HFFc6 (cell line): ENCODE measurements at regions not wholly inside any gene's neighbourhood (a gene's known extent, or its start where the extent isn't known, plus 50 kb on each side); places are given as distances from the start of the nearest gene placed in this dataset.

Source experiments
- DNase-seq: peaks from one replicate; pipeline ENCODE4 v3.0.0-alpha.2; 2018
- H3K27ac Mint-ChIP-seq: 2 replicates; pipeline ENCODE4 v1.8.0; 2020; ENCODE audit warnings: mild to moderate bottlenecking, mixed read lengths
- H3K27me3 Mint-ChIP-seq: 2 replicates; pipeline ENCODE4 v1.8.0; 2021; ENCODE audit warnings: mild to moderate bottlenecking, moderate library complexity, mixed read lengths; ENCODE audit not compliant: insufficient read depth
- H3K36me3 Mint-ChIP-seq: 2 replicates; pipeline ENCODE4 v1.8.0; 2021; ENCODE audit warnings: low read depth, mixed read lengths
- H3K4me1 Mint-ChIP-seq: 2 replicates; pipeline ENCODE4 v1.8.0; 2020; ENCODE audit warnings: low read depth, mixed read lengths
- H3K4me3 Mint-ChIP-seq: 2 replicates; pipeline ENCODE4 v1.8.0; 2020; ENCODE audit warnings: mild to moderate bottlenecking, moderate library complexity, mixed read lengths
- H3K9me3 Mint-ChIP-seq: 2 replicates; pipeline ENCODE4 v1.8.0; 2020; ENCODE audit warnings: mild to moderate bottlenecking, mixed read lengths
- TF ChIP-seq, protein P1 (sequence below): fragments of 200-600 bp; sonication (generic); IDR thresholded peaks from 2 replicates; pipeline ENCODE4 v1.5.0; 2021; ENCODE audit warnings: antibody characterized with exemption, mild to moderate bottlenecking

DNA sequence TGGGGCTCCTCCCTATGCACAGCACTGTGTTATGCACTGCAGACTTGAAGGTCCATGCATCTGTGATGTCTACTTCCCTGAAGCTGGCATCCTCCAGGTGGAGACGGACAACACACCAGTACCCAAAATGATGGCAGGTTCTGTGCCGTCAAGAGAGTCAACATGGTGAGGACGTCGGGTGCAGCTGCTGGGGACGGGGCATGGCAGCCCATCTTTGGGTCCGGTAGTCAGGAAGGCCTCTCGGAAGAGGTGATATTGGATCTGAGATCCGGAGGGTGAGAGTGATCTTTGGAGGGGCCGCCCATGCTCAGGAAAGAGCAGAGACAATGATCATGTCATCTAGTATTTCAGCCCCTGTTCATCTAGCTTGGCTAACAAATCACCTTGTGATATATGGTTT lies 104.1 kb downstream of the RIPK4 start:
- H3K27ac Mint-ChIP-seq, result no peak overlapping the region
- H3K9me3 Mint-ChIP-seq, result no peaks in the 10 kb centered on the region
- peaks cover 22% of the 10 kb centered on the region for H3K4me1 Mint-ChIP-seq
- DNase-seq, result no peak
- H3K27me3 Mint-ChIP-seq, result peaks cover 26% of the 10 kb centered on the region
- H3K4me3 Mint-ChIP-seq, result no peak overlapping the region
- TF ChIP-seq, protein P1, sequence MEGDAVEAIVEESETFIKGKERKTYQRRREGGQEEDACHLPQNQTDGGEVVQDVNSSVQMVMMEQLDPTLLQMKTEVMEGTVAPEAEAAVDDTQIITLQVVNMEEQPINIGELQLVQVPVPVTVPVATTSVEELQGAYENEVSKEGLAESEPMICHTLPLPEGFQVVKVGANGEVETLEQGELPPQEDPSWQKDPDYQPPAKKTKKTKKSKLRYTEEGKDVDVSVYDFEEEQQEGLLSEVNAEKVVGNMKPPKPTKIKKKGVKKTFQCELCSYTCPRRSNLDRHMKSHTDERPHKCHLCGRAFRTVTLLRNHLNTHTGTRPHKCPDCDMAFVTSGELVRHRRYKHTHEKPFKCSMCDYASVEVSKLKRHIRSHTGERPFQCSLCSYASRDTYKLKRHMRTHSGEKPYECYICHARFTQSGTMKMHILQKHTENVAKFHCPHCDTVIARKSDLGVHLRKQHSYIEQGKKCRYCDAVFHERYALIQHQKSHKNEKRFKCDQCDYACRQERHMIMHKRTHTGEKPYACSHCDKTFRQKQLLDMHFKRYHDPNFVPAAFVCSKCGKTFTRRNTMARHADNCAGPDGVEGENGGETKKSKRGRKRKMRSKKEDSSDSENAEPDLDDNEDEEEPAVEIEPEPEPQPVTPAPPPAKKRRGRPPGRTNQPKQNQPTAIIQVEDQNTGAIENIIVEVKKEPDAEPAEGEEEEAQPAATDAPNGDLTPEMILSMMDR, result no peak
- no peaks in the 10 kb centered on the region; the same call in 1 of the 2 replicates for H3K36me3 Mint-ChIP-seq

DNA sequence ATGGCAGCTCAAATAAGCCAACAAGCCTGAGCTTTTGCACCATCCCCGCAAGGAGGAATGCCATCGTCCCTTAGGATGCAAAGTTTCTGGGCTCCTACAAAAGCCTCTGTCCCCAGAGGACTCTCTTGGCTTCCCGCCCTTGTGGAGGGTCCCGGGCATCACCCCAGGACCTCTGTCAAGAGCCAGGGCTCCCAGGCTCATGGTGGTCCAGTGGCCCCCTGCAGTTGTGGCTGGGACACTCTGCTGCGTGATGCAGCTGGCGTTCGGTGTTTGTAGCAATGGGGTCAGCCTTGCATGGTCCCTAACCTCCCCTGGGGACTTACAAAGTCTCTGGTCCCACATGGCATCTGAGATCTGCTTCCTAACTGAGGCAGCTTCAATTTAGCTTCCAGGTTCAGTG lies 104.7 kb downstream of the RIPK4 start:
- TF ChIP-seq, protein P1, result no peak
- peaks cover 22% of the 10 kb centered on the region for H3K4me1 Mint-ChIP-seq
- peaks cover 23% of the 10 kb centered on the region for H3K27me3 Mint-ChIP-seq
- H3K27ac Mint-ChIP-seq, result no peak overlapping the region
- H3K9me3 Mint-ChIP-seq, result no peaks in the 10 kb centered on the region
- no peak for DNase-seq
- no peaks in the 10 kb centered on the region; the same call in 1 of the 2 replicates for H3K36me3 Mint-ChIP-seq
- no peak overlapping the region for H3K4me3 Mint-ChIP-seq

DNA sequence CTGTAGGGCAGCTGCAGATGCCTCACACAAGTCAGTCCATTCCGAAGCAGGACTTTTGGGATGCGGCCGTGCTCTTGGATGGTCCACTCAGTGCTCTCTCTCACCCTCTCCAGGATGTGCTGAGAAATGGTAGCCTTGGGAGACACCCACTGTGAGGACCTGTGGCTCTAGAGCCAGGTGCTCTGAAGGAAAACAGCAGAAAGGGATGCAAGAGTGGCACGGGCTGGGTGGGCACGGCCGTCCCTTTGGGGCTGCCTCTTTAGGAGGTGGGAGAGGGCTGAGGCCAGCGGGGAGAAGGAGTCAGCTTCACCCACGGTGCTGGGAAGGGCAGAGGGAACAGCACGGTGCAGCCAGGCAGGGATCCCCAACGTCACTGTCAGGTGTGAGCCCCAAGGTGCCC lies 106.1 kb downstream of the RIPK4 start:
- TF ChIP-seq, protein P1, result no peak
- Mint-ChIP-seq H3K4me1 (peaks cover 22% of the 10 kb centered on the region), H3K9me3 (no peaks in the 10 kb centered on the region), H3K36me3 (no peaks in the 10 kb centered on the region; the same call in 1 of the 2 replicates), H3K27ac (no peak overlapping the region), H3K27me3 (peaks cover 22% of the 10 kb centered on the region), H3K4me3 (no peak overlapping the region)
- no peak for DNase-seq

DNA sequence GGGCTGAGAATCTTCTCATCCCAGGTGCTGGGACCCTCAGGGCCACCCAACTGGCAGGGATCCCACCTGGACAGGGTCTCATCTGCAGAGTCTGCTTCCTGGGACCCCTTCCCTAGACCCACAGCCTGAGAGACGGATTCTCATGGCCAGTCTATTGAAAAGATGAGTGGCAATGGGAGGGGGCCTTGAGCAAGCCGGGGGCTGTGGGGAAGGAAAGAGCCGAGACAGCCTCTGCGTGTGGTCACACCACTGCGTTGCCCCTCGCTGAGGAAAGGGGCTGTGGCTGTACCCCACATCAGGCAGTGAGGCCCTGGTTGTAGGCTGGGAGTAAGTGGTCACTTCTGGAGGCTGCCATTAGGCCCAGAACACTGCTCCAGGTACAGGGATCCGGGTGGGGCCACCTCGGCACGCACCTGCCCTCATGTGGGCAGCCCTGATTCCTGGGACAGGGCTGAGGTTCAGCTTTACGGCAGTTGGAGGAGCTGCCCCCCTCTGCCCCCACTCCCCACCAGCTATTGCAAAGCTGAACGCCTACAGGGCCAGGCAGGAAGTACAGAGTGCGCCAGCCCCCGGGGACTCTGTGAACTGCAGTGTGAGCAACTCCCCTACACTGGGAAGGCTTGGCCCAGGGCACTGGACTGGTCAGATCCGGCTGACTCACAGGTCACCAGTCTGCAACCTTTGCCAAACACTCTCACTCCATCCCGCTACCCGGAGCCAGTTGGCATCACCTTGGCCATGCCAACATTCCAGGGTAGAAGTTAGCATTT lies 106.9 kb downstream of the RIPK4 start:
- Mint-ChIP-seq H3K36me3 (no peaks in the 10 kb centered on the region; the same call in 1 of the 2 replicates), H3K27me3 (peaks cover 22% of the 10 kb centered on the region), H3K4me3 (no peak overlapping the region), H3K9me3 (no peaks in the 10 kb centered on the region), H3K27ac (no peak overlapping the region), H3K4me1 (peaks cover 19% of the 10 kb centered on the region)
- TF ChIP-seq, protein P1, result peak; percentile 56
- DNase-seq, result no peak

DNA sequence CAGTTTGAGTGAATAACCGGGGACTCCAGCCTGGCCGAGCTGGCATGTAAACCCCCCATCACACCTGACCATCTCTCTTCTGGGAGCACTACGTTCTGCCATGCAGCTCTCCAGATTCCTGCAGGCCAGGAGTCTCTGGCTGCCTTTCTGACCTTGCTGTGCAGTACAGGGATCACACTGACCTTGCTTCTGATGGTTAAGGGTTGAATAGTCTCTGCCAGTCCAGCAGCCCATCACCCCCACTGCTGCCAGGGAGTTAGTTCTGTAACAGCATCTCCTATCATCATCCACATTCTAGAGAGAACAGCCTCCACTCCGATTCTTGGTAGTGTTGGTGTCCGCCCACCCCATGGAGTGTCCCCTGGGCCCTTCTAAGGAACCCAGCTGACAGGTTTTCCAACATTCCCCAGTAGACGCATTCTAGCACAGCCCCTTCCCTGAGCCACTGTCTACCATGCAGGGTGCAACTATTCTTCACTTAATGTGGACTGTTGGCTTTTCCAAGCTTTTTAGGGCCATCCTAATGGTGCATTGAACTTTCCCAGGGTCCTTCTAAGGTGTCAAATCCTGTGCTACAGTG lies 109.8 kb downstream of the RIPK4 start:
- no peaks in the 10 kb centered on the region for H3K9me3 Mint-ChIP-seq
- no peak overlapping the region for H3K4me3 Mint-ChIP-seq
- no peak overlapping the region for H3K27ac Mint-ChIP-seq
- TF ChIP-seq, protein P1, result no peak
- no peaks in the 10 kb centered on the region; the same call in 1 of the 2 replicates for H3K36me3 Mint-ChIP-seq
- no peak for DNase-seq
- H3K4me1 Mint-ChIP-seq, result peaks cover 29% of the 10 kb centered on the region
- peaks cover 9% of the 10 kb centered on the region for H3K27me3 Mint-ChIP-seq
